GM12878 (cell line): ENCODE measurements at regions not wholly inside any gene's neighbourhood (a gene's known extent, or its start where the extent isn't known, plus 50 kb on each side); places are given as distances from the start of the nearest gene placed in this dataset.

Source experiments
- ATAC-seq: fragments of 200-7000 bp; cut with Tn5 transposase; 3 replicates; pipeline ENCODE4 v1.9.1; 2020; ENCODE audit warnings: mild to moderate bottlenecking, moderate library complexity
- BruUV-seq: library from RNA; stranded (reverse); fragments of 400-500 nt; replicated peaks from 2 replicates; lab custom pipeline; 2021; lab: Mats Ljungman, UMichigan
- CTCF ChIA-PET: fragments of 300-600 bp; sonication (Branson Sonifier 250); formaldehyde crosslinking; extraction: SDS; loops from one replicate; lab custom pipeline; 2021; ENCODE audit warnings: inconsistent platforms; lab: Yijun Ruan, JAX
- POLR2A ChIA-PET: fragments of 350-600 bp; formaldehyde crosslinking; extraction: SDS; loops from one replicate; lab custom pipeline; 2021; ENCODE audit warnings: inconsistent platforms; lab: Charles Lee
- RAD21 ChIA-PET: fragments of 300-600 bp; sonication (Branson Sonifier 250); formaldehyde crosslinking; loops from one replicate; lab custom pipeline; 2023; ENCODE audit warnings: antibody characterized with exemption; ENCODE audit not compliant: unreplicated experiment; lab: Charles Lee
- SMC1A ChIA-PET: fragments of 300-600 bp; sonication (Branson Sonifier 250); formaldehyde crosslinking; loops from one replicate; lab custom pipeline; 2023; ENCODE audit not compliant: unreplicated experiment, uncharacterized antibody; lab: Charles Lee
- DNase-seq: peaks from one replicate; pipeline ENCODE4 v3.0.0-alpha.2; 2011; ENCODE audit warnings: low read depth, low spot score
- FAIRE-seq: peaks from 3 replicates; lab custom pipeline; 2011; peaks lifted over from hg19 to GRCh38; lab: Jason Lieb, UNC
- H2AFZ ChIP-seq: 2 replicates; pipeline ENCODE4 v1.6.0; 2011; ENCODE audit warnings: low read depth, low read length, control low read depth; ENCODE audit not compliant: control insufficient read depth
- H3K27ac ChIP-seq: 2 replicates; pipeline ENCODE4 v1.5.1; 2011; ENCODE audit warnings: control low read depth; ENCODE audit not compliant: control insufficient read depth, insufficient read depth
- H3K27me3 ChIP-seq, 2 experiments: replicated peaks in 1 of 2; 2 replicates each; pipeline versions ENCODE4 v1.6.0 to v1.6.1; 2011; ENCODE audit warnings: low read length in 1 of 2; ENCODE audit not compliant: control insufficient read depth in 2 of 2, insufficient read depth in 2 of 2
- H3K36me3 ChIP-seq, 2 experiments: 2 replicates each; pipeline ENCODE4 v1.5.1; 2011; ENCODE audit warnings: low read length in 1 of 2; ENCODE audit not compliant: control insufficient read depth in 2 of 2, insufficient read depth in 2 of 2
- H3K4me1 ChIP-seq: 2 replicates; pipeline ENCODE4 v1.6.1; 2011; ENCODE audit warnings: mild to moderate bottlenecking, low read length, moderate library complexity, mixed read lengths; ENCODE audit not compliant: control insufficient read depth, insufficient read depth
- H3K4me2 ChIP-seq: 2 replicates; pipeline ENCODE4 v1.6.0; 2011; ENCODE audit warnings: control low read depth; ENCODE audit not compliant: control insufficient read depth, insufficient read depth
- H3K4me3 ChIP-seq: fragments of 200-600 bp; sonication (generic); 2 replicates; pipeline ENCODE4 v1.5.1; 2016
- H3K79me2 ChIP-seq: 2 replicates; pipeline ENCODE4 v1.6.0; 2011; ENCODE audit warnings: low read length; ENCODE audit not compliant: control insufficient read depth, insufficient read depth
- H3K9ac ChIP-seq: 2 replicates; pipeline ENCODE4 v1.8.0; 2011; ENCODE audit warnings: low read length, control low read depth, mixed read lengths; ENCODE audit not compliant: control insufficient read depth, insufficient read depth
- H3K9me3 ChIP-seq: replicated peaks from 3 replicates; pipeline ENCODE4 v1.5.1; 2011; ENCODE audit warnings: mild to moderate bottlenecking, low read length; ENCODE audit not compliant: control insufficient read depth, insufficient read depth
- H4K20me1 ChIP-seq: 2 replicates; pipeline ENCODE4 v1.6.0; 2011; ENCODE audit not compliant: control insufficient read depth, insufficient read depth
- ATF7 ChIP-seq: fragments of 450-650 bp; IDR thresholded peaks from 2 replicates; pipeline ENCODE4 v1.6.1; 2016; ENCODE audit warnings: low read depth, mild to moderate bottlenecking
- BCL3 ChIP-seq: IDR thresholded peaks from 2 replicates; pipeline ENCODE4 v1.6.1; 2011; ENCODE audit warnings: borderline replicate concordance, low read depth, mild to moderate bottlenecking, moderate library complexity, low read length; ENCODE audit not compliant: insufficient read depth, poor library complexity, severe bottlenecking
- CHD4 ChIP-seq: fragments of 200-600 bp; sonication (generic); IDR thresholded peaks from 2 replicates; pipeline ENCODE4 v1.6.1; 2016; ENCODE audit warnings: mild to moderate bottlenecking
- ELK1 ChIP-seq: IDR thresholded peaks from 2 replicates; pipeline ENCODE4 v1.6.1; 2012; ENCODE audit warnings: low read depth, low read length, improper control_type of control experiment
- PKNOX1 ChIP-seq: fragments of 450-650 bp; IDR thresholded peaks from 2 replicates; pipeline ENCODE4 v1.6.1; 2016; ENCODE audit warnings: mild to moderate bottlenecking
- RELA ChIP-seq: fragments of 450-650 bp; IDR thresholded peaks from 2 replicates; pipeline ENCODE4 v1.8.0; 2014; ENCODE audit warnings: borderline replicate concordance; ENCODE audit not compliant: partially characterized antibody
- RUNX3 ChIP-seq: IDR thresholded peaks from 2 replicates; pipeline ENCODE4 v1.6.1; 2012; ENCODE audit warnings: low read length, inconsistent platforms
- TCF12 ChIP-seq: IDR thresholded peaks from 2 replicates; pipeline ENCODE4 v1.6.1; 2011; ENCODE audit warnings: low read depth, mild to moderate bottlenecking, low read length
- WRNIP1 ChIP-seq: IDR thresholded peaks from 2 replicates; pipeline ENCODE4 v1.6.1; 2011; ENCODE audit warnings: low read depth, low read length, improper control_type of control experiment, borderline replicate concordance
- YBX1 ChIP-seq: fragments of 450-650 bp; IDR thresholded peaks from 2 replicates; pipeline ENCODE4 v1.6.1; 2016; ENCODE audit warnings: antibody characterized with exemption
- ZNF622 ChIP-seq: fragments of 450-650 bp; IDR thresholded peaks from 2 replicates; pipeline ENCODE4 v1.6.1; 2017; ENCODE audit warnings: mild to moderate bottlenecking, inconsistent platforms
- ZNF687 ChIP-seq: fragments of 450-650 bp; IDR thresholded peaks from 2 replicates; pipeline ENCODE4 v1.6.1; 2017; ENCODE audit warnings: mild to moderate bottlenecking, moderate library complexity
- WGBS: methylation state at CpG from one replicate; pipeline ENCODE4 v1.1.6; 2016; ENCODE audit warnings: low lambda C conversion rate; ENCODE audit not compliant: insufficient replicate concordance, insufficient coverage; ENCODE audit errors: missing lambda C conversion rate; 5-methylcytosine and 5-hydroxymethylcytosine counted together
- in situ Hi-C: fragments of 300-500 bp; cut with MboI; formaldehyde crosslinking; loops from 9 replicates; pipeline ENCODE4 v1.14.3; 2018; ENCODE audit warnings: mixed read lengths
- intact Hi-C: fragments of 100-400 bp; cut with micrococcal nuclease; formaldehyde crosslinking; loops from one replicate; pipeline ENCODE4 v1.14.2; 2022; ENCODE audit not compliant: unreplicated experiment

- no peaks in the 10 kb centered on the region for H3K79me2 ChIP-seq
- in situ Hi-C loops, result no loop called here
- H3K9me3 ChIP-seq, result no peaks in the 10 kb centered on the region
- H3K4me1 ChIP-seq, result no peaks in the 10 kb centered on the region
- H3K36me3 ChIP-seq, result no peaks in the 10 kb centered on the region
- no peak for TF ChIP-seq TCF12
- TF ChIP-seq RUNX3, result no peak
- BruUV-seq, result no TSS peak
- no peak overlapping the region for H2AFZ ChIP-seq
- FAIRE-seq (no peak), DNase-seq (no peak), ATAC-seq (no peak)
- ChIA-PET POLR2A (no interaction called here), CTCF (no interaction called here), RAD21 (no interaction called here), SMC1A (no interaction called here)
- 0% methylated on average over 1 of the region's 1 CpG for WGBS
- no peak overlapping the region for H3K4me3 ChIP-seq
- H3K4me2 ChIP-seq, result no peak overlapping the region
- no peak overlapping the region for H3K27ac ChIP-seq
- H4K20me1 ChIP-seq, result no peaks in the 10 kb centered on the region
- intact Hi-C loops, result no loop called here
- peaks cover 0 to 2% of the 10 kb centered on the region in 2 experiments; a peak in 1 of 4 replicates for H3K27me3 ChIP-seq
- no peak overlapping the region for H3K9ac ChIP-seq
Measured at GRCh38 chr17:62888765-62889164, 77.3 kb upstream of the TANC2 start.

GRCh38 chr17:62888148-62888547 is 77.9 kb upstream of the TANC2 start:
- FAIRE-seq, result no peak
- intact Hi-C loops (no loop called here), in situ Hi-C loops (no loop called here)
- peaks cover 0 to 2% of the 10 kb centered on the region in 2 experiments; a peak in 1 of 4 replicates for H3K27me3 ChIP-seq
- H3K4me3 ChIP-seq, result no peak overlapping the region
- no TSS peak for BruUV-seq
- ChIA-PET RAD21 (no interaction called here), POLR2A (no interaction called here), CTCF (no interaction called here), SMC1A (no interaction called here)
- no peaks in the 10 kb centered on the region for H3K4me1 ChIP-seq
- H3K9me3 ChIP-seq, result no peaks in the 10 kb centered on the region
- H3K9ac ChIP-seq, result no peak overlapping the region
- H3K79me2 ChIP-seq, result no peaks in the 10 kb centered on the region
- DNase-seq, result no peak
- H3K4me2 ChIP-seq, result no peak overlapping the region
- ATAC-seq, result no peak
- no peaks in the 10 kb centered on the region for H3K36me3 ChIP-seq
- H4K20me1 ChIP-seq, result no peaks in the 10 kb centered on the region
- no peak overlapping the region for H2AFZ ChIP-seq
- no peak overlapping the region for H3K27ac ChIP-seq
- TF ChIP-seq PKNOX1 (no peak), RELA (no peak), BCL3 (no peak), ZNF687 (no peak), ELK1 (no peak), WRNIP1 (no peak), ATF7 (no peak), ZNF622 (no peak), CHD4 (no peak), YBX1 (no peak)
